ENCODE measurements at regions not wholly inside any gene's neighbourhood (a gene's known extent, or its start where the extent isn't known, plus 50 kb on each side); places are given as distances from the start of the nearest gene placed in this dataset.

DNA sequence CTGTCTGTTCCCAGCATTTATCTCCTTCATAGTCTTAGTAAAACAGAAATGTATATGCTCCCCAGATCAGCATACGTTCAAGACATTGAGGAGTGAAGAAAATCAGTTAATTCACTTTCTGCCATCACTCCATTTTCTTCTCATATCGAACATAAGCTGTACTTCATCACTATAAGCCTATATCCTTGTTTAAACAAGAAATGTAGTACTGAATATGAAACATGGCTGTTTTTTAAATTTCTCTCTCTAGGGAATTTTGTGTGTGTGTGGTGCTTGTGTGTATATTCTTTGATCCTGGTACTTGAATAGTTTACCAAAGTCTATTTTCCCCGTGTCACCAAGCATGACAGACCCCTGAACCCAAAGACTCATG, 107.1 kb downstream of the HFE start:
- TF ChIP-seq, protein P1, sequence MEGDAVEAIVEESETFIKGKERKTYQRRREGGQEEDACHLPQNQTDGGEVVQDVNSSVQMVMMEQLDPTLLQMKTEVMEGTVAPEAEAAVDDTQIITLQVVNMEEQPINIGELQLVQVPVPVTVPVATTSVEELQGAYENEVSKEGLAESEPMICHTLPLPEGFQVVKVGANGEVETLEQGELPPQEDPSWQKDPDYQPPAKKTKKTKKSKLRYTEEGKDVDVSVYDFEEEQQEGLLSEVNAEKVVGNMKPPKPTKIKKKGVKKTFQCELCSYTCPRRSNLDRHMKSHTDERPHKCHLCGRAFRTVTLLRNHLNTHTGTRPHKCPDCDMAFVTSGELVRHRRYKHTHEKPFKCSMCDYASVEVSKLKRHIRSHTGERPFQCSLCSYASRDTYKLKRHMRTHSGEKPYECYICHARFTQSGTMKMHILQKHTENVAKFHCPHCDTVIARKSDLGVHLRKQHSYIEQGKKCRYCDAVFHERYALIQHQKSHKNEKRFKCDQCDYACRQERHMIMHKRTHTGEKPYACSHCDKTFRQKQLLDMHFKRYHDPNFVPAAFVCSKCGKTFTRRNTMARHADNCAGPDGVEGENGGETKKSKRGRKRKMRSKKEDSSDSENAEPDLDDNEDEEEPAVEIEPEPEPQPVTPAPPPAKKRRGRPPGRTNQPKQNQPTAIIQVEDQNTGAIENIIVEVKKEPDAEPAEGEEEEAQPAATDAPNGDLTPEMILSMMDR (IDR thresholded peaks at IDR 0.05): no peak
- TF ChIP-seq POLR2A (IDR thresholded peaks at IDR 0.05): no peak
